Endothelial cell of umbilical vein (primary cell): ENCODE measurements at regions not wholly inside any gene's neighbourhood (a gene's known extent, or its start where the extent isn't known, plus 50 kb on each side); places are given as distances from the start of the nearest gene placed in this dataset.

Source experiments
- BruUV-seq: library from RNA; stranded (reverse); fragments of 400-500 nt; replicated peaks from 2 replicates; lab custom pipeline; 2021; lab: Mats Ljungman, UMichigan
- CTCF ChIA-PET: fragments of 300-600, 350-600 bp; sonication (Branson Sonifier 250); formaldehyde crosslinking; loops from one replicate; lab custom pipeline; 2021; ENCODE audit warnings: antibody characterized with exemption, inconsistent platforms; lab: Charles Lee
- POLR2A ChIA-PET: fragments of 300-600, 350-600 bp; sonication (Branson Sonifier 250); formaldehyde crosslinking; loops from one replicate; lab custom pipeline; 2021; ENCODE audit warnings: antibody characterized with exemption, inconsistent platforms; lab: Charles Lee
- DNase-seq: peaks from one replicate; pipeline ENCODE4 v3.0.0-alpha.2; 2011; ENCODE audit warnings: low read depth, low spot score
- FAIRE-seq: peaks from 2 replicates; lab custom pipeline; 2011; peaks lifted over from hg19 to GRCh38; lab: Jason Lieb, UNC
- H2AFZ ChIP-seq: 2 replicates; pipeline ENCODE4 v1.6.0; 2012; ENCODE audit warnings: low read depth, low read length, control low read depth, inconsistent platforms
- H3K27ac ChIP-seq: 2 replicates; pipeline ENCODE4 v1.5.1; 2011; ENCODE audit warnings: low read depth, mild to moderate bottlenecking, control low read depth, low read length, moderate library complexity; ENCODE audit not compliant: insufficient read depth
- H3K27me3 ChIP-seq, 2 experiments: 2 replicates each; pipeline versions ENCODE4 v1.6.0 to v1.6.1; 2011; ENCODE audit warnings: low read length in 2 of 2, mixed read lengths in 1 of 2; ENCODE audit not compliant: control insufficient read depth in 2 of 2, insufficient read depth in 2 of 2
- H3K36me3 ChIP-seq, 2 experiments: 2 replicates in 1 of 2; 3 replicates in 1 of 2; pipeline ENCODE4 v1.5.1; 2011; ENCODE audit warnings: low read length in 2 of 2, mild to moderate bottlenecking in 1 of 2, moderate library complexity in 1 of 2; ENCODE audit not compliant: control insufficient read depth in 2 of 2, insufficient read depth in 2 of 2; ENCODE audit errors: extremely low read depth in 1 of 2
- H3K4me1 ChIP-seq: 3 replicates; pipeline ENCODE4 v1.5.1; 2011; ENCODE audit warnings: mild to moderate bottlenecking, low read length; ENCODE audit not compliant: control insufficient read depth, insufficient read depth; ENCODE audit errors: extremely low read depth
- H3K4me2 ChIP-seq: 2 replicates; pipeline ENCODE4 v1.6.1; 2011; ENCODE audit warnings: low read length, control low read depth, mixed read lengths; ENCODE audit not compliant: insufficient read depth
- H3K4me3 ChIP-seq, 3 experiments: fragments of 200-600 bp in 1 of 3; sonication (generic), shearing (Covaris generic) in 1 of 3; replicated peaks in 1 of 3; 2 replicates each; pipeline ENCODE4 v1.5.1; 2011 to 2016; ENCODE audit warnings: control low read depth in 3 of 3, low read length in 3 of 3, mild to moderate bottlenecking in 2 of 3, inconsistent platforms in 1 of 3, low read depth in 1 of 3, moderate library complexity in 1 of 3; ENCODE audit not compliant: insufficient read depth in 1 of 3
- H3K79me2 ChIP-seq: 2 replicates; pipeline ENCODE4 v1.6.0; 2012; ENCODE audit warnings: low read length, inconsistent platforms; ENCODE audit not compliant: control insufficient read depth, insufficient read depth
- H3K9ac ChIP-seq: replicated peaks from 2 replicates; pipeline ENCODE3; 2011; ENCODE audit warnings: low read length, control low read depth; ENCODE audit not compliant: insufficient read depth; ENCODE audit errors: extremely low read depth
- H3K9me1 ChIP-seq: replicated peaks from 3 replicates; pipeline ENCODE4 v1.6.0; 2011; ENCODE audit warnings: mild to moderate bottlenecking, low read length; ENCODE audit not compliant: control insufficient read depth, insufficient read depth; ENCODE audit errors: extremely low read depth
- H3K9me3 ChIP-seq: replicated peaks from 2 replicates; pipeline ENCODE4 v1.5.1; 2012; ENCODE audit warnings: low read length, inconsistent platforms; ENCODE audit not compliant: control insufficient read depth, insufficient read depth
- H4K20me1 ChIP-seq: replicated peaks from 2 replicates; pipeline ENCODE3; 2011; ENCODE audit warnings: mild to moderate bottlenecking, low read length; ENCODE audit not compliant: control insufficient read depth, insufficient read depth; ENCODE audit errors: extremely low read depth
- EZH2 ChIP-seq: IDR thresholded peaks from 2 replicates; pipeline ENCODE4 v1.6.1; 2012; ENCODE audit warnings: borderline replicate concordance, low read depth, mild to moderate bottlenecking, moderate library complexity, low read length, inconsistent platforms; ENCODE audit not compliant: severe bottlenecking
- FOS ChIP-seq: IDR thresholded peaks from 2 replicates; pipeline ENCODE4 v1.6.1; 2011; ENCODE audit warnings: mild to moderate bottlenecking, low read length, moderate library complexity, borderline replicate concordance; ENCODE audit not compliant: insufficient read depth
- GATA2 ChIP-seq: IDR thresholded peaks from 2 replicates; pipeline ENCODE4 v1.7.0; 2011; ENCODE audit warnings: low read depth, mild to moderate bottlenecking, moderate library complexity, mixed read lengths, low read length; ENCODE audit not compliant: insufficient read length, insufficient read depth
- JUN ChIP-seq: IDR thresholded peaks from 2 replicates; pipeline ENCODE4 v1.6.1; 2011; ENCODE audit warnings: borderline replicate concordance, low read depth; ENCODE audit not compliant: insufficient read length, insufficient read depth
- POLR2A ChIP-seq: IDR thresholded peaks from 2 replicates; pipeline ENCODE4 v1.6.1; 2012; ENCODE audit warnings: low read depth, mild to moderate bottlenecking, control low read depth, low read length
- dilution Hi-C: fragments of 300-500 bp; cut with MboI; formaldehyde crosslinking; loops from one replicate; pipeline ENCODE4 v1.15.0; 2019; ENCODE audit warnings: low sequenced_read_pairs; ENCODE audit not compliant: extremely low pct_ligation_motif_present
- intact Hi-C: fragments of 100-400 bp; cut with micrococcal nuclease; formaldehyde crosslinking; loops from one replicate; pipeline ENCODE4 v1.10.0; 2022
- TF ChIP-seq, protein P1 (sequence below): IDR thresholded peaks from 2 replicates; pipeline ENCODE4 v1.6.1; 2011; ENCODE audit not compliant: insufficient read depth, insufficient read length
- TF ChIP-seq, protein P2 (sequence below), 2 donors: IDR thresholded peaks; 1 replicate in 1 of 2; 2 replicates in 1 of 2; pipeline ENCODE4 v1.5.1; 2011; ENCODE audit warnings: low read length in 2 of 2, mild to moderate bottlenecking in 2 of 2, moderate library complexity in 2 of 2, control low read depth in 1 of 2, inconsistent platforms in 1 of 2, low read depth in 1 of 2; ENCODE audit not compliant: insufficient read depth in 1 of 2; ENCODE audit errors: extremely low read depth in 1 of 2

DNA sequence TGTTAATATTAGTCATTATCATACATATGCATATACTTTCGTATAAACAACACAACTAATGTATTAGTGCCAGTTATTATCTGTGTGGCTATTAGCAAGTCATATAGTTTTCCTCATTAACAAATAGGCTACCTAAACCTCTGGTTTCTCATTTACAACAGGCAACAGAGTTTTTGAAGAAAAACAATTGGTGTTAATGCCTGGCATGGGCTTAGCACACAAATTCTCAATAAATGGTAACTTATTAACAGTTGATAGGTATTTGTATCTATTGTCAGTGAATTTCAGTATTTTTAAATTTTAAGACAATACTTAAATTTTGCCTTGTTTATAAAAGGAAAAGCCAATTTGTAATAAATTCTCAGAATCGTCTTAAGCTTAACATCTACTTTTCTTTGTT is 182.5 kb downstream of the PMAIP1 start:
- ChIA-PET POLR2A (no interaction called here), CTCF (no interaction called here)
- Histone ChIP-seq H3K4me2 (no peak overlapping the region), H3K9me3 (no peaks in the 10 kb centered on the region), H2AFZ (no peak overlapping the region), H3K9ac (no peak overlapping the region), H3K4me1 (no peaks in the 10 kb centered on the region), H3K9me1 (no peaks in the 10 kb centered on the region), H3K36me3 (no peaks in the 10 kb centered on the region), H4K20me1 (no peaks in the 10 kb centered on the region), H3K79me2 (no peaks in the 10 kb centered on the region), H3K27me3 (no peaks in the 10 kb centered on the region), H3K4me3 (no peak overlapping the region), H3K27ac (no peak overlapping the region)
- dilution Hi-C loops = no loop called here
- DNase-seq = no peak
- no peak for FAIRE-seq
- intact Hi-C loops = no loop called here
- BruUV-seq = no TSS peak
- no peak for TF ChIP-seq FOS
- TF ChIP-seq, protein P1, sequence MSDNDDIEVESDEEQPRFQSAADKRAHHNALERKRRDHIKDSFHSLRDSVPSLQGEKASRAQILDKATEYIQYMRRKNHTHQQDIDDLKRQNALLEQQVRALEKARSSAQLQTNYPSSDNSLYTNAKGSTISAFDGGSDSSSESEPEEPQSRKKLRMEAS = no peak
- TF ChIP-seq, protein P2, sequence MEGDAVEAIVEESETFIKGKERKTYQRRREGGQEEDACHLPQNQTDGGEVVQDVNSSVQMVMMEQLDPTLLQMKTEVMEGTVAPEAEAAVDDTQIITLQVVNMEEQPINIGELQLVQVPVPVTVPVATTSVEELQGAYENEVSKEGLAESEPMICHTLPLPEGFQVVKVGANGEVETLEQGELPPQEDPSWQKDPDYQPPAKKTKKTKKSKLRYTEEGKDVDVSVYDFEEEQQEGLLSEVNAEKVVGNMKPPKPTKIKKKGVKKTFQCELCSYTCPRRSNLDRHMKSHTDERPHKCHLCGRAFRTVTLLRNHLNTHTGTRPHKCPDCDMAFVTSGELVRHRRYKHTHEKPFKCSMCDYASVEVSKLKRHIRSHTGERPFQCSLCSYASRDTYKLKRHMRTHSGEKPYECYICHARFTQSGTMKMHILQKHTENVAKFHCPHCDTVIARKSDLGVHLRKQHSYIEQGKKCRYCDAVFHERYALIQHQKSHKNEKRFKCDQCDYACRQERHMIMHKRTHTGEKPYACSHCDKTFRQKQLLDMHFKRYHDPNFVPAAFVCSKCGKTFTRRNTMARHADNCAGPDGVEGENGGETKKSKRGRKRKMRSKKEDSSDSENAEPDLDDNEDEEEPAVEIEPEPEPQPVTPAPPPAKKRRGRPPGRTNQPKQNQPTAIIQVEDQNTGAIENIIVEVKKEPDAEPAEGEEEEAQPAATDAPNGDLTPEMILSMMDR (IDR thresholded peaks at IDR 0.05; ENCODE audit: extremely low read depth in 1 of 2, insufficient read depth in 1 of 2, low read depth in 1 of 2, low read length in 2 of 2) = no peak
- no peak for TF ChIP-seq GATA2
- no peak for TF ChIP-seq POLR2A
- no peak for TF ChIP-seq JUN
- TF ChIP-seq EZH2 = no peak
